Fibroblast of pulmonary artery (primary cell): ENCODE measurements at regions not wholly inside any gene's neighbourhood (a gene's known extent, or its start where the extent isn't known, plus 50 kb on each side); places are given as distances from the start of the nearest gene placed in this dataset.

Source experiments
- DNase-seq: peaks from one replicate; pipeline ENCODE4 v3.0.0-alpha.2; 2010; ENCODE audit warnings: low read depth
- H3K4me3 ChIP-seq: replicated peaks from 2 replicates; pipeline ENCODE4 v1.5.1; 2011; ENCODE audit warnings: low read depth, mild to moderate bottlenecking, control low read depth, low read length, moderate library complexity
- CTCF ChIP-seq: IDR thresholded peaks from 2 replicates; pipeline ENCODE4 v1.5.1; 2011; ENCODE audit warnings: mild to moderate bottlenecking, control low read depth, low read length, inconsistent platforms; ENCODE audit errors: missing control alignments

GRCh38 chr6:17022604-17023003 is 79.2 kb upstream of the STMND1 start:
- H3K4me3 ChIP-seq: no peak overlapping the region
- DNase-seq: no peak
- no peak for TF ChIP-seq CTCF

GRCh38 chr6:17021539-17021889 is 80.3 kb upstream of the STMND1 start:
- no peak for TF ChIP-seq CTCF
- H3K4me3 ChIP-seq: no peak overlapping the region
- peak; percentile 83 for DNase-seq

- DNase-seq: no peak
- TF ChIP-seq CTCF: no peak
- H3K4me3 ChIP-seq: no peak overlapping the region
Observed at GRCh38 chr6:17020889-17021538, 80.8 kb upstream of the STMND1 start.

GRCh38 chr6:17018425-17018824 is 83.4 kb upstream of the STMND1 start:
- H3K4me3 ChIP-seq: no peak overlapping the region
- no peak for DNase-seq
- TF ChIP-seq CTCF: no peak

- TF ChIP-seq CTCF: no peak
- no peak overlapping the region for H3K4me3 ChIP-seq
- DNase-seq: no peak
Observed at GRCh38 chr6:17017416-17017815, 84.4 kb upstream of the STMND1 start.

GRCh38 chr6:17015551-17016381 is 86.1 kb upstream of the STMND1 start:
- TF ChIP-seq CTCF: no peak
- peak overlapping the region; percentile 30 for H3K4me3 ChIP-seq
- peak; percentile 39 for DNase-seq
